NB4 (cell line): ENCODE measurements at regions not wholly inside any gene's neighbourhood (a gene's known extent, or its start where the extent isn't known, plus 50 kb on each side); places are given as distances from the start of the nearest gene placed in this dataset.

Experiments used
- MYC ChIP-seq: IDR thresholded peaks from 2 replicates; pipeline ENCODE4 v1.6.1; 2011; ENCODE audit warnings: low read depth, low read length
- POLR2A ChIP-seq: IDR thresholded peaks from 2 replicates; pipeline ENCODE4 v1.6.1; 2011; ENCODE audit warnings: mild to moderate bottlenecking; ENCODE audit not compliant: insufficient read length; ENCODE audit errors: extremely low read depth
- TF ChIP-seq, protein P1 (sequence below): IDR thresholded peaks from one replicate; pipeline ENCODE4 v1.5.1; 2012; ENCODE audit warnings: low read depth, low read length
- TF ChIP-seq, protein P2 (sequence below): IDR thresholded peaks from 2 replicates; pipeline ENCODE4 v1.6.1; 2011; ENCODE audit warnings: low read depth, low read length

DNA sequence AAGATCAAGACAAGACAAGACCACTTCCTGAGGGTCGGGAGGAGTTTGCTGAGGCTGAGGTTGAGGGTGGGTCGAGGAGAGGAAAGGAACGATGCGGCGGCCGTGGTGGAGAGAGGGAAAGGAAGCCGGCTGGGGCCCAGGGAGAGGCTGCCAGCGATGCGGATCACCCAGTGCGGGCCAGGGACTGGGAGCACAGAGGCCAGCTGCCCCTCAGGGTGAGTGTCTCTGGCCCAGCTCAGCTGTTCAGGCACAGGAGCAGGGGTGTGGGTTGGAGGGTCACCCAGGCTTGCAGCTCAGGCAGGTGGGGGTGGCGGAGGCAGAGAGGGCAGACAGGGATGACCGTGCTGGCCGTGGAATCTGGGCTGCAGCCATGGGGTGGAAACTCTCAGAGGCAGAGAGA, 99.5 kb downstream of the FGF18 start:
- TF ChIP-seq, protein P1, sequence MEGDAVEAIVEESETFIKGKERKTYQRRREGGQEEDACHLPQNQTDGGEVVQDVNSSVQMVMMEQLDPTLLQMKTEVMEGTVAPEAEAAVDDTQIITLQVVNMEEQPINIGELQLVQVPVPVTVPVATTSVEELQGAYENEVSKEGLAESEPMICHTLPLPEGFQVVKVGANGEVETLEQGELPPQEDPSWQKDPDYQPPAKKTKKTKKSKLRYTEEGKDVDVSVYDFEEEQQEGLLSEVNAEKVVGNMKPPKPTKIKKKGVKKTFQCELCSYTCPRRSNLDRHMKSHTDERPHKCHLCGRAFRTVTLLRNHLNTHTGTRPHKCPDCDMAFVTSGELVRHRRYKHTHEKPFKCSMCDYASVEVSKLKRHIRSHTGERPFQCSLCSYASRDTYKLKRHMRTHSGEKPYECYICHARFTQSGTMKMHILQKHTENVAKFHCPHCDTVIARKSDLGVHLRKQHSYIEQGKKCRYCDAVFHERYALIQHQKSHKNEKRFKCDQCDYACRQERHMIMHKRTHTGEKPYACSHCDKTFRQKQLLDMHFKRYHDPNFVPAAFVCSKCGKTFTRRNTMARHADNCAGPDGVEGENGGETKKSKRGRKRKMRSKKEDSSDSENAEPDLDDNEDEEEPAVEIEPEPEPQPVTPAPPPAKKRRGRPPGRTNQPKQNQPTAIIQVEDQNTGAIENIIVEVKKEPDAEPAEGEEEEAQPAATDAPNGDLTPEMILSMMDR: no peak
- TF ChIP-seq POLR2A (no peak), MYC (no peak)
- TF ChIP-seq, protein P2, sequence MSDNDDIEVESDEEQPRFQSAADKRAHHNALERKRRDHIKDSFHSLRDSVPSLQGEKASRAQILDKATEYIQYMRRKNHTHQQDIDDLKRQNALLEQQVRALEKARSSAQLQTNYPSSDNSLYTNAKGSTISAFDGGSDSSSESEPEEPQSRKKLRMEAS: no peak
